KMS-11 (cell line): ENCODE measurements at regions not wholly inside any gene's neighbourhood (a gene's known extent, or its start where the extent isn't known, plus 50 kb on each side); places are given as distances from the start of the nearest gene placed in this dataset.

ENCODE experiments used
- H2AFZ ChIP-seq: fragments of 200-600 bp; sonication (generic); 2 replicates; pipeline ENCODE4 v1.6.1; 2016; ENCODE audit warnings: antibody characterized with exemption, mixed run types, low read depth
- H3K27ac ChIP-seq: fragments of 200-600 bp; sonication (generic); 2 replicates; pipeline ENCODE4 v1.6.1; 2016; ENCODE audit warnings: mild to moderate bottlenecking, mixed run types
- H3K27me3 ChIP-seq: fragments of 200-600 bp; sonication (generic); 2 replicates; pipeline ENCODE4 v1.6.1; 2017; ENCODE audit warnings: mild to moderate bottlenecking, low read depth, mixed run types, moderate library complexity; ENCODE audit not compliant: insufficient read depth
- H3K36me3 ChIP-seq: fragments of 200-600 bp; sonication (generic); 2 replicates; pipeline ENCODE4 v1.6.1; 2017; ENCODE audit warnings: mild to moderate bottlenecking, mixed run types; ENCODE audit not compliant: insufficient read depth
- H3K4me1 ChIP-seq: fragments of 200-600 bp; sonication (generic); 2 replicates; pipeline ENCODE4 v1.6.1; 2016; ENCODE audit warnings: mild to moderate bottlenecking, low read depth, mixed run types; ENCODE audit not compliant: poor library complexity, severe bottlenecking
- H3K4me2 ChIP-seq: fragments of 200-600 bp; sonication (generic); 2 replicates; pipeline ENCODE4 v1.7.0; 2016; ENCODE audit warnings: mild to moderate bottlenecking, mixed run types
- H3K4me3 ChIP-seq: fragments of 200-600 bp; sonication (generic); IDR thresholded peaks from 2 replicates; pipeline ENCODE4 v1.6.1; 2017; ENCODE audit warnings: low read depth, low read length, mixed read lengths; ENCODE audit not compliant: insufficient read depth
- H3K79me2 ChIP-seq: fragments of 200-600 bp; sonication (generic); 2 replicates; pipeline ENCODE4 v1.6.1; 2016; ENCODE audit warnings: low read depth, mixed run types; ENCODE audit not compliant: insufficient read depth
- H3K9ac ChIP-seq: fragments of 200-600 bp; sonication (generic); 2 replicates; pipeline ENCODE4 v1.6.1; 2016; ENCODE audit warnings: mild to moderate bottlenecking, mixed run types
- H4K20me1 ChIP-seq: fragments of 200-600 bp; sonication (generic); 2 replicates; pipeline ENCODE4 v1.6.1; 2016; ENCODE audit warnings: mild to moderate bottlenecking, mixed run types; ENCODE audit not compliant: insufficient read depth
- TF ChIP-seq, protein P1 (sequence below): fragments of 200-600 bp; sonication (generic); conservative IDR thresholded peaks from 2 replicates; pipeline ENCODE4 v1.6.1; 2017; ENCODE audit warnings: low read depth, mild to moderate bottlenecking, antibody characterized with exemption, low read length, moderate library complexity, mixed read lengths

DNA sequence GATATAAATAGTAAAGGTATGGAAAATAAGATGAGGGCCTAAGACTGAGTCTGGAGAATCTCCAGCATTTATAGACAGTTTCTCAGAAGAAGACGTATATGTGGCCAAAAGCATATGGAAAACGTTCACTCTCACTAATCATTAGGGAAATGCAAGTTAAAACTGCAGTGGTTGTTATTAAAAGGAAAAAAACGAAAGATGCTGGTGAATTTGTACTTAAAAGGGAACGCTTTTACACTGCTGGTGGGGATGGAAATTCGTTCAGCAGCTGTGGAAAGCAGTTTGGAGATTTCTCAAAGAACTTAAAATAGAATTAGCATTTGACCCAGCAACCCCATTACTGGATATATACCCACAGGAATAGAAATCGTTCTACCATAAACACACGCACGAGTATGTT, 180.5 kb upstream of the CADM1 start:
- Histone ChIP-seq H3K4me3 (no peak overlapping the region), H3K4me1 (no peaks in the 10 kb centered on the region), H3K27ac (no peak overlapping the region), H3K4me2 (no peak overlapping the region), H3K27me3 (no peaks in the 10 kb centered on the region), H3K79me2 (no peaks in the 10 kb centered on the region), H3K36me3 (no peaks in the 10 kb centered on the region), H4K20me1 (no peaks in the 10 kb centered on the region), H2AFZ (no peak overlapping the region), H3K9ac (no peak overlapping the region)
- TF ChIP-seq, protein P1, sequence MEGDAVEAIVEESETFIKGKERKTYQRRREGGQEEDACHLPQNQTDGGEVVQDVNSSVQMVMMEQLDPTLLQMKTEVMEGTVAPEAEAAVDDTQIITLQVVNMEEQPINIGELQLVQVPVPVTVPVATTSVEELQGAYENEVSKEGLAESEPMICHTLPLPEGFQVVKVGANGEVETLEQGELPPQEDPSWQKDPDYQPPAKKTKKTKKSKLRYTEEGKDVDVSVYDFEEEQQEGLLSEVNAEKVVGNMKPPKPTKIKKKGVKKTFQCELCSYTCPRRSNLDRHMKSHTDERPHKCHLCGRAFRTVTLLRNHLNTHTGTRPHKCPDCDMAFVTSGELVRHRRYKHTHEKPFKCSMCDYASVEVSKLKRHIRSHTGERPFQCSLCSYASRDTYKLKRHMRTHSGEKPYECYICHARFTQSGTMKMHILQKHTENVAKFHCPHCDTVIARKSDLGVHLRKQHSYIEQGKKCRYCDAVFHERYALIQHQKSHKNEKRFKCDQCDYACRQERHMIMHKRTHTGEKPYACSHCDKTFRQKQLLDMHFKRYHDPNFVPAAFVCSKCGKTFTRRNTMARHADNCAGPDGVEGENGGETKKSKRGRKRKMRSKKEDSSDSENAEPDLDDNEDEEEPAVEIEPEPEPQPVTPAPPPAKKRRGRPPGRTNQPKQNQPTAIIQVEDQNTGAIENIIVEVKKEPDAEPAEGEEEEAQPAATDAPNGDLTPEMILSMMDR, result no peak

DNA sequence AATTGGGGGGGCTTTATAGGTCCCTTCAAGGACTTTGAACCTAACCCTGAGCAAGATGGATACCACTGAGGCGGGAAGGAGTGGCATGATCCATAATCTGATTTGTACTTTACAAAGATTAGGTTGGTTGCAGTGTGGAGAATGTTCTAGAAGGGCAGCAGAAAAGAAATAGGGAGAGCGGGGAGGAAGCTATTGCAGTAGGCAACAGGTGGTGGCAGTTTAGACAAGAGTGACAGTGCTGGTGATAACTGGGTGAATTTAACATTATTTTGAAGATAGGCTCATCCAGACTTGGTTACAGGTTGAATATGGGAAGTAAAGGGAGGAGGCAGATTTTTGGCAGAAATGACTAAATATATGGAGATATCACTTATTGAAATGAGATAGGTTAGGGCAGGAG, 179.9 kb upstream of the CADM1 start:
- H3K36me3 ChIP-seq, result no peaks in the 10 kb centered on the region

DNA sequence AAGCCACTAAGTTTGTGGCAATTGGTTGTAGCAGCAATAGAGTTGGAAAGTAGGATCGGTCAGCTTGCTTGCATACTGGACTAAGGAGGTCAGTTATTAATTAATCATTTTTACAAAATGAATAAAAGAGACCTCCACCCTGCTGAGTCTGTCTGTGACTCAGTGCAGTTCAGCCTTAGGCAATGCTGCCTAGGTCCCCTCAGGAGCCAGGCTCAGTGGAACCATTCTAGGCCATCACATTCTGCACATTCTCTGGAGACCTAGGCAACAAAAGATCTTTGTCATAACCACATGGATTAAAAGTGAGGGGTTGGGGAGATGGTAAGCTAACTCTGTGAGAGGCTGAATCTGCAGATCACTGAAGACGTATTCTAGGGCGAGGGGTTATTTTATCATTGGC, 178.7 kb upstream of the CADM1 start:
- H3K9ac ChIP-seq, result no peak overlapping the region
- H3K4me3 ChIP-seq, result no peak overlapping the region
- H3K27me3 ChIP-seq, result no peaks in the 10 kb centered on the region
- TF ChIP-seq, protein P1, result no peak
- no peaks in the 10 kb centered on the region for H3K79me2 ChIP-seq
- no peak overlapping the region for H3K4me2 ChIP-seq
- no peaks in the 10 kb centered on the region for H3K4me1 ChIP-seq
- no peak overlapping the region for H3K27ac ChIP-seq
- H3K36me3 ChIP-seq, result no peaks in the 10 kb centered on the region
- no peak overlapping the region for H2AFZ ChIP-seq
- H4K20me1 ChIP-seq, result no peaks in the 10 kb centered on the region

More for the DNA sequence above, 179.9 kb upstream of the CADM1 start:
- no peaks in the 10 kb centered on the region for H3K27me3 ChIP-seq
- no peaks in the 10 kb centered on the region for H3K4me1 ChIP-seq
- no peak overlapping the region for H3K4me3 ChIP-seq
- H3K9ac ChIP-seq, result no peak overlapping the region
- no peak overlapping the region for H3K4me2 ChIP-seq
- no peak overlapping the region for H2AFZ ChIP-seq
- no peaks in the 10 kb centered on the region for H3K79me2 ChIP-seq
- TF ChIP-seq, protein P1, result no peak
- no peaks in the 10 kb centered on the region for H4K20me1 ChIP-seq
- no peak overlapping the region for H3K27ac ChIP-seq

DNA sequence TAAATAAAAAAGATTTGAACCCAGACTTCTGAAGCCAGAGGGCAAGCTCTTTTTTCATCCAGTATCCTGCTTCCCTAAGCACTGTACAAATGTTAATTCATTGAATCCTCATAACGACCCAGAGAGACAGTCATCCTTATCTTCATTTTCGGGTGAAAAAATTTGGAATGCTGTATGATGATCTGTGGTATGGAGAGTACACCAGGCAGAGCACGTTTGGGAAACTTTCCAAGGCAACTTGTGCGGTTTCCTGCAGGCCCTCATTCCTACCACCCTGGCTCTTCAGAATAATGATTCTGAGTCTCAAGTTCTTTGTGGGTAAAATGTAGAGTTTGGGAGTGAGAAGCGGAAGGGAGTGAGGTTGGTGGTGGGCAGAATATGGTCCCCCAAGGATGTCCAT, 177.9 kb upstream of the CADM1 start:
- no peaks in the 10 kb centered on the region for H3K4me1 ChIP-seq
- H3K4me3 ChIP-seq, result no peak overlapping the region
- H3K27me3 ChIP-seq, result no peaks in the 10 kb centered on the region
- H3K36me3 ChIP-seq, result no peaks in the 10 kb centered on the region
- no peak overlapping the region for H2AFZ ChIP-seq
- H3K27ac ChIP-seq, result no peak overlapping the region
- H3K4me2 ChIP-seq, result no peak overlapping the region
- no peaks in the 10 kb centered on the region for H3K79me2 ChIP-seq
- TF ChIP-seq, protein P1, result no peak
- no peak overlapping the region for H3K9ac ChIP-seq
- H4K20me1 ChIP-seq, result no peaks in the 10 kb centered on the region
